GM21786 (cell line): ENCODE measurements at regions not wholly inside any gene's neighbourhood (a gene's known extent, or its start where the extent isn't known, plus 50 kb on each side); places are given as distances from the start of the nearest gene placed in this dataset.
"Not testable (repeated sequence)": the region's sequence is repeated elsewhere in the genome, so short reads cannot be mapped to it uniquely, and the experiment has no call there.

ENCODE experiments used
- ATAC-seq: cut with Tn5 transposase; IDR thresholded peaks from one replicate; pipeline ENCODE4 v1.9.1; 2021; ENCODE audit not compliant: unreplicated experiment

GRCh38 chr9:104195142-104195541, 101.0 kb downstream of the SMC2 start:
- not testable (repeated sequence) for ATAC-seq

- no peak for ATAC-seq
These were observed 106.4 kb downstream of the SMC2 start for GRCh38 chr9:104200456-104200994.

GRCh38 chr9:104206766-104207165, 112.7 kb downstream of the SMC2 start:
- no peak for ATAC-seq

GRCh38 chr9:104209387-104209786, 115.3 kb downstream of the SMC2 start:
- ATAC-seq, result no peak

- ATAC-seq, result no peak
These were observed 133.0 kb downstream of the SMC2 start for GRCh38 chr9:104227108-104227507.

- no peak for ATAC-seq
These were observed 138.8 kb downstream of the SMC2 start for GRCh38 chr9:104232781-104233341.

- no peak for ATAC-seq
These were observed 139.3 kb downstream of the SMC2 start for GRCh38 chr9:104233366-104233765.

- ATAC-seq, result not testable (repeated sequence)
These were observed 140.7 kb downstream of the SMC2 start for GRCh38 chr9:104234632-104235337.

GRCh38 chr9:104235347-104236120, 141.4 kb downstream of the SMC2 start:
- not testable (repeated sequence) for ATAC-seq

- ATAC-seq, result no peak
These were observed 144.6 kb downstream of the SMC2 start for GRCh38 chr9:104238668-104239067.

- no peak for ATAC-seq
These were observed 146.8 kb downstream of the SMC2 start for GRCh38 chr9:104240890-104241289.

- no peak for ATAC-seq
These were observed 151.8 kb downstream of the SMC2 start for GRCh38 chr9:104245925-104246324.

GRCh38 chr9:104247899-104248460, 153.9 kb downstream of the SMC2 start:
- no peak for ATAC-seq

- no peak for ATAC-seq
These were observed 162.1 kb downstream of the SMC2 start for GRCh38 chr9:104256031-104256695.

- no peak for ATAC-seq
These were observed 162.6 kb downstream of the SMC2 start for GRCh38 chr9:104256696-104257062.

- ATAC-seq, result no peak
These were observed 164.3 kb downstream of the SMC2 start for GRCh38 chr9:104258296-104259011.

- no peak for ATAC-seq
These were observed 165.9 kb downstream of the SMC2 start for GRCh38 chr9:104260004-104260403.

GRCh38 chr9:104263942-104264341, 169.8 kb downstream of the SMC2 start:
- no peak for ATAC-seq

- ATAC-seq, result no peak
These were observed 170.3 kb downstream of the SMC2 start for GRCh38 chr9:104264431-104264830.

GRCh38 chr9:104269374-104269773, 175.3 kb downstream of the SMC2 start:
- ATAC-seq, result no peak
